GM12892 (cell line): ENCODE measurements at regions not wholly inside any gene's neighbourhood (a gene's known extent, or its start where the extent isn't known, plus 50 kb on each side); places are given as distances from the start of the nearest gene placed in this dataset.

ENCODE experiments used
- DNase-seq: peaks from one replicate; pipeline ENCODE4 v3.0.0; 2011; ENCODE audit not compliant: insufficient read length
- FAIRE-seq: peaks from 2 replicates; lab custom pipeline; 2011; peaks lifted over from hg19 to GRCh38; lab: Jason Lieb, UNC
- POLR2A ChIP-seq: IDR thresholded peaks from 2 replicates; pipeline ENCODE4 v1.6.1; 2011; ENCODE audit warnings: low read depth, low read length, control low read depth
- POLR2AphosphoS5 ChIP-seq: IDR thresholded peaks from 2 replicates; pipeline ENCODE4 v1.6.1; 2011; ENCODE audit warnings: low read depth, low read length, control low read depth
- TAF1 ChIP-seq: IDR thresholded peaks from 2 replicates; pipeline ENCODE4 v1.6.1; 2011; ENCODE audit warnings: low read depth, mild to moderate bottlenecking, control low read depth, low read length, borderline replicate concordance

- no peak for TF ChIP-seq POLR2A
- FAIRE-seq: no peak
- DNase-seq: no peak
Measured at GRCh38 chr7:10237306-10237705, 736.4 kb upstream of the PHF14 start.

- TF ChIP-seq POLR2A (no peak), POLR2AphosphoS5 (no peak), TAF1 (no peak)
- FAIRE-seq (no peak), DNase-seq (no peak)
Measured at GRCh38 chr7:10238641-10239040, 735.0 kb upstream of the PHF14 start.

GRCh38 chr7:10239695-10240345 lies 733.9 kb upstream of the PHF14 start:
- no peak for TF ChIP-seq TAF1
- TF ChIP-seq POLR2AphosphoS5: no peak
- no peak for TF ChIP-seq POLR2A
- DNase-seq (no peak), FAIRE-seq (no peak)

- DNase-seq (no peak), FAIRE-seq (no peak)
- TF ChIP-seq POLR2A (no peak), TAF1 (no peak), POLR2AphosphoS5 (no peak)
Measured at GRCh38 chr7:10245406-10245805, 728.3 kb upstream of the PHF14 start.

- DNase-seq: no peak
- TF ChIP-seq POLR2A (no peak), POLR2AphosphoS5 (no peak), TAF1 (no peak)
- FAIRE-seq: no peak
Measured at GRCh38 chr7:10257438-10257837, 716.2 kb upstream of the PHF14 start.

- DNase-seq: no peak
- no peak for TF ChIP-seq POLR2AphosphoS5
- no peak for TF ChIP-seq TAF1
- TF ChIP-seq POLR2A: no peak
Measured at GRCh38 chr7:10266976-10267375, 706.7 kb upstream of the PHF14 start.

GRCh38 chr7:10268034-10268433 lies 705.6 kb upstream of the PHF14 start:
- DNase-seq: no peak

More at GRCh38 chr7:10266976-10267375, 706.7 kb upstream of the PHF14 start:
- FAIRE-seq: no peak

GRCh38 chr7:10282909-10283308 lies 690.8 kb upstream of the PHF14 start:
- no peak for TF ChIP-seq TAF1
- TF ChIP-seq POLR2A: no peak
- no peak for TF ChIP-seq POLR2AphosphoS5
- no peak for DNase-seq
- FAIRE-seq: no peak

More at GRCh38 chr7:10268034-10268433, 705.6 kb upstream of the PHF14 start:
- TF ChIP-seq TAF1: no peak
- no peak for TF ChIP-seq POLR2A
- no peak for TF ChIP-seq POLR2AphosphoS5
- FAIRE-seq: no peak

- no peak for FAIRE-seq
Measured at GRCh38 chr7:10284001-10284400, 689.7 kb upstream of the PHF14 start.

GRCh38 chr7:10299384-10299783 lies 674.3 kb upstream of the PHF14 start:
- TF ChIP-seq TAF1 (no peak), POLR2A (no peak), POLR2AphosphoS5 (no peak)
- FAIRE-seq (no peak), DNase-seq (no peak)

More at GRCh38 chr7:10284001-10284400, 689.7 kb upstream of the PHF14 start:
- no peak for DNase-seq
- no peak for TF ChIP-seq POLR2A
- no peak for TF ChIP-seq TAF1
- TF ChIP-seq POLR2AphosphoS5: no peak

GRCh38 chr7:10300577-10300976 lies 673.1 kb upstream of the PHF14 start:
- DNase-seq: no peak
- no peak for FAIRE-seq
- no peak for TF ChIP-seq POLR2A
- TF ChIP-seq TAF1: no peak
- no peak for TF ChIP-seq POLR2AphosphoS5

- no peak for TF ChIP-seq POLR2AphosphoS5
- no peak for TF ChIP-seq TAF1
- TF ChIP-seq POLR2A: no peak
- FAIRE-seq (no peak), DNase-seq (no peak)
Measured at GRCh38 chr7:10308276-10308675, 665.4 kb upstream of the PHF14 start.
